MM.1S (cell line): ENCODE measurements at regions not wholly inside any gene's neighbourhood (a gene's known extent, or its start where the extent isn't known, plus 50 kb on each side); places are given as distances from the start of the nearest gene placed in this dataset.

Experiments
- EZH2 ChIP-seq: fragments of 300-600 bp; sonication (generic); optimal IDR thresholded peaks from 2 replicates; pipeline ENCODE3; 2017; ENCODE audit warnings: low read depth, mild to moderate bottlenecking, antibody characterized with exemption, low read length, mixed read lengths
- EZH2phosphoT487 ChIP-seq: fragments of 300-600 bp; sonication (generic); IDR thresholded peaks from 2 replicates; pipeline ENCODE4 v1.6.1; 2018; ENCODE audit warnings: antibody characterized with exemption, low read length
- TF ChIP-seq, protein P1 (sequence below): fragments of 300-600 bp; sonication (generic); IDR thresholded peaks from 2 replicates; pipeline ENCODE4 v1.5.1; 2016; ENCODE audit warnings: antibody characterized with exemption, low read length, mixed read lengths

DNA sequence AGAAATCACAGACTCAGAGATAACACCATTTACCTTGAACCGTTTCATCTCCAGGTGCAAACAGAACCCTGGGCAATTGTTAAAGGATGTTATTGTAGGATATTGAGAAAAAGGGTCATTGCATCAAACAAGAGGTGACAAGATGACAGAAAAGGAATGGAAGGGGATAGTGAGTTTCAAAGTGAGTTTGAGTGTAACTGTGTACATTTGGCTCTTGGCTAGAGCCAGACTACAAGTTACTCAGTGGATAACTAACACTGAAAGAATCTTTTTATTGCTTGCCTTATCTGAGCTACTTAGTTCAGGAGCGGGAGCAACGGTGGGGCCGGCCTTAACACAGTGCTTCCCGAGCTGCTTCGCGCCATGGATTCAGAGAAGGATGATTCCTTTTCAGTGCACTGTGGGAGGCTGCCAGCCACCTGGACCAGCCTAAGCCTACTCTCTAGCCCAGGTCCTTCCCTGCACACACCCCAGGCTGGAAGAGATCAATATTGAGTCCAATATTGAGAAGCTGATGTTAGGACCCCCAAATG, 193.4 kb downstream of the ATPSCKMT start:
- TF ChIP-seq EZH2phosphoT487 (no peak), EZH2 (no peak)
- TF ChIP-seq, protein P1, sequence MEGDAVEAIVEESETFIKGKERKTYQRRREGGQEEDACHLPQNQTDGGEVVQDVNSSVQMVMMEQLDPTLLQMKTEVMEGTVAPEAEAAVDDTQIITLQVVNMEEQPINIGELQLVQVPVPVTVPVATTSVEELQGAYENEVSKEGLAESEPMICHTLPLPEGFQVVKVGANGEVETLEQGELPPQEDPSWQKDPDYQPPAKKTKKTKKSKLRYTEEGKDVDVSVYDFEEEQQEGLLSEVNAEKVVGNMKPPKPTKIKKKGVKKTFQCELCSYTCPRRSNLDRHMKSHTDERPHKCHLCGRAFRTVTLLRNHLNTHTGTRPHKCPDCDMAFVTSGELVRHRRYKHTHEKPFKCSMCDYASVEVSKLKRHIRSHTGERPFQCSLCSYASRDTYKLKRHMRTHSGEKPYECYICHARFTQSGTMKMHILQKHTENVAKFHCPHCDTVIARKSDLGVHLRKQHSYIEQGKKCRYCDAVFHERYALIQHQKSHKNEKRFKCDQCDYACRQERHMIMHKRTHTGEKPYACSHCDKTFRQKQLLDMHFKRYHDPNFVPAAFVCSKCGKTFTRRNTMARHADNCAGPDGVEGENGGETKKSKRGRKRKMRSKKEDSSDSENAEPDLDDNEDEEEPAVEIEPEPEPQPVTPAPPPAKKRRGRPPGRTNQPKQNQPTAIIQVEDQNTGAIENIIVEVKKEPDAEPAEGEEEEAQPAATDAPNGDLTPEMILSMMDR = no peak
